ENCODE measurements at regions not wholly inside any gene's neighbourhood (a gene's known extent, or its start where the extent isn't known, plus 50 kb on each side); places are given as distances from the start of the nearest gene placed in this dataset.

GRCh38 chr1:11594625-11595024 is 59.6 kb downstream of the FBXO2 start:
- ATAC-seq, result no peak
- no peak for DNase-seq (ENCODE audit: low spot score)
- Mint-ChIP-seq H3K4me1 (peaks cover 23% of the 10 kb centered on the region), H3K36me3 (no peaks in the 10 kb centered on the region), H3K9me3 (no peaks in the 10 kb centered on the region), H3K27ac (peak overlapping the region; percentile 83; the same call in 1 of the 2 replicates), H3K4me3 (no peak overlapping the region), H3K27me3 (ENCODE audit: low read depth) (no peaks in the 10 kb centered on the region)
- ChIA-PET POLR2A (no interaction called here), CTCF (interaction anchor here (0.5 to 4.6 kb wide), 23 partner anchors 9 to 557 kb away, joined by 3 to 52 read pairs (median 4); no protein-coding TSS in a partner anchor)
- TF ChIP-seq GTF2I (CRISPR knock-in tag; conservative IDR thresholded peaks at IDR 0.05), result peak; percentile 88
- TF ChIP-seq ZNF671 (CRISPR knock-in tag; IDR thresholded peaks at IDR 0.05), result no peak

DNA sequence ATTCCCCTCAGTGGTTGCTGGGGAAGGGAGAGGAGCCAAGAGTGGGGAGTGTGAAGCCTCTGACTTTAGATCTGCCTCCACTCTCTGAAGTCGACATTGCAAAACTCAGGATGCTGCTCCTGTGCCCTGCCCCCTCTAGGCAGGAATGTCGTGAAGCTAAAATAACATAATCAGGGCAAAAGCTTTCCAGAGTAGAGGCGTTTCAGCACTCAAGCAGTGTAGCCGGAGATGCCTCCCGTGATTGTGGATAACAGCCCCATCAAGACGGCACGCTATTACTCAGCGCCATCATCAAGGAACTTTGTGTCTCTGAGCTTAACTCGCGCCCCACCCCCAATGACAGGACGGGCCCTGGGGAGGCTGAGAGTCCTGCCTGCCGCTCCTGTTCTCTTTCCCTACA is 60.0 kb downstream of the FBXO2 start:
- POLR2A ChIA-PET, result no interaction called here
- no peaks in the 10 kb centered on the region for H3K27me3 Mint-ChIP-seq (ENCODE audit: low read depth)
- H3K36me3 Mint-ChIP-seq, result no peaks in the 10 kb centered on the region
- no peak overlapping the region for H3K4me3 Mint-ChIP-seq
- TF ChIP-seq TEAD4 (CRISPR knock-in tag; IDR thresholded peaks at IDR 0.05) (peak; percentile 92; the same call in 1 of the 2 replicates), ZBTB21 (CRISPR knock-in tag; IDR thresholded peaks at IDR 0.05; ENCODE audit: borderline replicate concordance) (no peak), MYBL2 (CRISPR knock-in tag; IDR thresholded peaks at IDR 0.05) (no peak), TEAD1 (CRISPR knock-in tag; IDR thresholded peaks at IDR 0.05) (peak; percentile 98; the same call in 1 of the 2 replicates), ZNF396 (CRISPR knock-in tag; IDR thresholded peaks at IDR 0.05; ENCODE audit: borderline replicate concordance) (no peak), E2F5 (CRISPR knock-in tag; IDR thresholded peaks at IDR 0.05) (no peak), JUN (CRISPR knock-in tag; IDR thresholded peaks at IDR 0.05) (no peak), JAZF1 (CRISPR knock-in tag; IDR thresholded peaks at IDR 0.05) (no peak), NFYB (CRISPR knock-in tag; conservative IDR thresholded peaks at IDR 0.05; ENCODE audit: low read depth) (no peak), GTF2I (CRISPR knock-in tag; conservative IDR thresholded peaks at IDR 0.05) (no peak)
- TF ChIP-seq, protein P1, sequence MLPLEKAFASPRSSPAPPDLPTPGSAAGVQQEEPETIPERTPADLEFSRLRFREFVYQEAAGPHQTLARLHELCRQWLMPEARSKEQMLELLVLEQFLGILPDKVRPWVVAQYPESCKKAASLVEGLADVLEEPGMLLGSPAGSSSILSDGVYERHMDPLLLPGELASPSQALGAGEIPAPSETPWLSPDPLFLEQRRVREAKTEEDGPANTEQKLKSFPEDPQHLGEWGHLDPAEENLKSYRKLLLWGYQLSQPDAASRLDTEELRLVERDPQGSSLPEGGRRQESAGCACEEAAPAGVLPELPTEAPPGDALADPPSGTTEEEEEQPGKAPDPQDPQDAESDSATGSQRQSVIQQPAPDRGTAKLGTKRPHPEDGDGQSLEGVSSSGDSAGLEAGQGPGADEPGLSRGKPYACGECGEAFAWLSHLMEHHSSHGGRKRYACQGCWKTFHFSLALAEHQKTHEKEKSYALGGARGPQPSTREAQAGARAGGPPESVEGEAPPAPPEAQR (CRISPR knock-in tag; IDR thresholded peaks at IDR 0.05), result no peak
- TF ChIP-seq, protein P2, sequence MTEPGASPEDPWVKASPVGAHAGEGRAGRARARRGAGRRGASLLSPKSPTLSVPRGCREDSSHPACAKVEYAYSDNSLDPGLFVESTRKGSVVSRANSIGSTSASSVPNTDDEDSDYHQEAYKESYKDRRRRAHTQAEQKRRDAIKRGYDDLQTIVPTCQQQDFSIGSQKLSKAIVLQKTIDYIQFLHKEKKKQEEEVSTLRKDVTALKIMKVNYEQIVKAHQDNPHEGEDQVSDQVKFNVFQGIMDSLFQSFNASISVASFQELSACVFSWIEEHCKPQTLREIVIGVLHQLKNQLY (CRISPR knock-in tag; IDR thresholded peaks at IDR 0.05), result no peak
- H3K9me3 Mint-ChIP-seq, result no peaks in the 10 kb centered on the region
- DNase-seq (ENCODE audit: low spot score), result peak; percentile 53
- CTCF ChIA-PET, result interaction anchor here (0.5 to 4.6 kb wide), 28 partner anchors 9 to 557 kb away, joined by 3 to 52 read pairs (median 4); no protein-coding TSS in a partner anchor
- ATAC-seq, result peak; percentile 77
- H3K4me1 Mint-ChIP-seq, result peaks cover 23% of the 10 kb centered on the region
- H3K27ac Mint-ChIP-seq, result no peak overlapping the region

DNA sequence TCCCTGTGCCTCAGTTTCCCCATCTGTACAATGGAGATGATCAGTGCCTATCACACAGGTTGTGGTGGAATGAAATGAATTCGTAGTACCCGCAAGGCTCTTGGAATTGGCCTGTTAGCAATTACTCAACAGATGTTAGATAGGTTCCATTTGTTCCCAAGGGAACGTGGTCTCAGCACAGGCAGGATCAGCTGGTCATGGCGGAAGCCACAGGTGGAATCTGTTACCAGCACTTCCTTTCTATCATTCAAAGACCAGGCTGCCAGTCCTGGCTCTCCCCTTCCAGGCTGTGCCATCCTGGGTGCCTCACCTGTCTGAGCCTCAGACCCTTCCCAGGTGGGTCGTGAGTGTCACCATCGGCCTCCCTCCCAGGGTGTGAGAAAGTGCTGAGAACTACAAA is 61.5 kb downstream of the FBXO2 start:
- no peaks in the 10 kb centered on the region for H3K9me3 Mint-ChIP-seq
- no peak for DNase-seq (ENCODE audit: low spot score)
- ATAC-seq, result no peak
- no peak overlapping the region for H3K4me3 Mint-ChIP-seq
- no peaks in the 10 kb centered on the region for H3K27me3 Mint-ChIP-seq (ENCODE audit: low read depth)
- CTCF ChIA-PET, result interaction anchor here (4.6 kb wide), 1 partner anchor 21 kb away, joined by 52 read pairs; no protein-coding TSS in a partner anchor
- no peak overlapping the region for H3K27ac Mint-ChIP-seq
- POLR2A ChIA-PET, result no interaction called here
- H3K36me3 Mint-ChIP-seq, result no peaks in the 10 kb centered on the region
- H3K4me1 Mint-ChIP-seq, result peaks cover 23% of the 10 kb centered on the region
- TF ChIP-seq ZNF423 (CRISPR knock-in tag; IDR thresholded peaks at IDR 0.05), result no peak
- TF ChIP-seq RELA (CRISPR knock-in tag; IDR thresholded peaks at IDR 0.05; ENCODE audit: borderline replicate concordance), result no peak
- no peak for TF ChIP-seq USF1 (CRISPR knock-in tag; IDR thresholded peaks at IDR 0.05)
- TF ChIP-seq, protein P3, sequence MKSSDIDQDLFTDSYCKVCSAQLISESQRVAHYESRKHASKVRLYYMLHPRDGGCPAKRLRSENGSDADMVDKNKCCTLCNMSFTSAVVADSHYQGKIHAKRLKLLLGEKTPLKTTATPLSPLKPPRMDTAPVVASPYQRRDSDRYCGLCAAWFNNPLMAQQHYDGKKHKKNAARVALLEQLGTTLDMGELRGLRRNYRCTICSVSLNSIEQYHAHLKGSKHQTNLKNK (CRISPR knock-in tag; IDR thresholded peaks at IDR 0.05), result no peak
- no peak for TF ChIP-seq CREM (CRISPR knock-in tag; IDR thresholded peaks at IDR 0.05)
- TF ChIP-seq, protein P4, sequence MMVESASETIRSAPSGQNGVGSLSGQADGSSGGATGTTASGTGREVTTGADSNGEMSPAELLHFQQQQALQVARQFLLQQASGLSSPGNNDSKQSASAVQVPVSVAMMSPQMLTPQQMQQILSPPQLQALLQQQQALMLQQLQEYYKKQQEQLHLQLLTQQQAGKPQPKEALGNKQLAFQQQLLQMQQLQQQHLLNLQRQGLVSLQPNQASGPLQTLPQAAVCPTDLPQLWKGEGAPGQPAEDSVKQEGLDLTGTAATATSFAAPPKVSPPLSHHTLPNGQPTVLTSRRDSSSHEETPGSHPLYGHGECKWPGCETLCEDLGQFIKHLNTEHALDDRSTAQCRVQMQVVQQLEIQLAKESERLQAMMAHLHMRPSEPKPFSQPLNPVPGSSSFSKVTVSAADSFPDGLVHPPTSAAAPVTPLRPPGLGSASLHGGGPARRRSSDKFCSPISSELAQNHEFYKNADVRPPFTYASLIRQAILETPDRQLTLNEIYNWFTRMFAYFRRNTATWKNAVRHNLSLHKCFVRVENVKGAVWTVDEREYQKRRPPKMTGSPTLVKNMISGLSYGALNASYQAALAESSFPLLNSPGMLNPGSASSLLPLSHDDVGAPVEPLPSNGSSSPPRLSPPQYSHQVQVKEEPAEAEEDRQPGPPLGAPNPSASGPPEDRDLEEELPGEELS (CRISPR knock-in tag; IDR thresholded peaks at IDR 0.05), result no peak
- no peak for TF ChIP-seq JAZF1 (CRISPR knock-in tag; IDR thresholded peaks at IDR 0.05)
- no peak for TF ChIP-seq SOX15 (CRISPR knock-in tag; IDR thresholded peaks at IDR 0.05)
